HEK293 (cell line): ENCODE measurements at regions not wholly inside any gene's neighbourhood (a gene's known extent, or its start where the extent isn't known, plus 50 kb on each side); places are given as distances from the start of the nearest gene placed in this dataset.

Source experiments
- MZF1 ChIP-seq: fragments of 450-650 bp; formaldehyde crosslinking; IDR thresholded peaks from 2 replicates; pipeline ENCODE4 v1.5.1; 2017; ENCODE audit warnings: missing biosample characterization, missing genetic modification characterization, borderline replicate concordance
- PBX3 ChIP-seq: sonication (generic); formaldehyde crosslinking; IDR thresholded peaks from 2 replicates; pipeline ENCODE4 v1.8.1; 2022; ENCODE audit warnings: mild to moderate bottlenecking, moderate library complexity, missing genetic modification reagents
- ZBTB20 ChIP-seq: fragments of 450-650 bp; formaldehyde crosslinking; IDR thresholded peaks from 2 replicates; pipeline ENCODE4 v1.5.1; 2016; ENCODE audit warnings: missing biosample characterization, missing genetic modification characterization
- ZFP69B ChIP-seq: fragments of 450-650 bp; formaldehyde crosslinking; IDR thresholded peaks from 2 replicates; pipeline ENCODE4 v1.5.1; 2016; ENCODE audit warnings: missing biosample characterization, missing genetic modification characterization
- ZNF211 ChIP-seq: fragments of 450-650 bp; formaldehyde crosslinking; IDR thresholded peaks from 2 replicates; pipeline ENCODE4 v1.5.1; 2016; ENCODE audit warnings: low read depth, missing biosample characterization, missing genetic modification characterization
- ZNF239 ChIP-seq: fragments of 450-650 bp; formaldehyde crosslinking; IDR thresholded peaks from 2 replicates; pipeline ENCODE4 v1.5.1; 2016; ENCODE audit warnings: missing biosample characterization, missing genetic modification characterization
- ZNF24 ChIP-seq: fragments of 450-650 bp; formaldehyde crosslinking; IDR thresholded peaks from 2 replicates; pipeline ENCODE4 v1.5.1; 2016; ENCODE audit warnings: missing biosample characterization, missing genetic modification characterization
- ZNF449 ChIP-seq: fragments of 450-650 bp; formaldehyde crosslinking; IDR thresholded peaks from 2 replicates; pipeline ENCODE4 v1.5.1; 2017; ENCODE audit warnings: missing biosample characterization, mild to moderate bottlenecking, missing genetic modification characterization, moderate library complexity
- ZNF521 ChIP-seq: fragments of 450-650 bp; formaldehyde crosslinking; IDR thresholded peaks from 2 replicates; pipeline ENCODE4 v1.5.1; 2017; ENCODE audit warnings: missing biosample characterization, mild to moderate bottlenecking, missing genetic modification characterization
- ZNF549 ChIP-seq: fragments of 450-650 bp; IDR thresholded peaks from 2 replicates; pipeline ENCODE4 v1.5.1; 2018; ENCODE audit warnings: missing biosample characterization, missing genetic modification characterization, mild to moderate bottlenecking, inconsistent platforms, moderate library complexity
- ZNF639 ChIP-seq: fragments of 450-650 bp; formaldehyde crosslinking; IDR thresholded peaks from 2 replicates; pipeline ENCODE4 v1.5.1; 2016; ENCODE audit warnings: missing biosample characterization, missing genetic modification characterization
- TF ChIP-seq, protein P1 (sequence below): fragments of 450-650 bp; formaldehyde crosslinking; IDR thresholded peaks from 2 replicates; pipeline ENCODE4 v1.5.1; 2016; ENCODE audit warnings: missing biosample characterization, missing genetic modification characterization
- TF ChIP-seq, protein P2 (sequence below): fragments of 450-650 bp; formaldehyde crosslinking; IDR thresholded peaks from 2 replicates; pipeline ENCODE4 v1.5.1; 2016; ENCODE audit warnings: missing biosample characterization, missing genetic modification characterization, borderline replicate concordance

- TF ChIP-seq ZNF239 (tag by site-specific recombination) (no peak), ZNF449 (tag by site-specific recombination) (no peak), ZNF211 (tag by site-specific recombination) (no peak), ZNF549 (no peak), PBX3 (CRISPR knock-in tag) (no peak), ZBTB20 (tag by site-specific recombination) (no peak), ZNF521 (tag by site-specific recombination) (no peak), ZFP69B (no peak), ZNF24 (tag by site-specific recombination) (no peak), ZNF639 (no peak), MZF1 (no peak)
- TF ChIP-seq, protein P1, sequence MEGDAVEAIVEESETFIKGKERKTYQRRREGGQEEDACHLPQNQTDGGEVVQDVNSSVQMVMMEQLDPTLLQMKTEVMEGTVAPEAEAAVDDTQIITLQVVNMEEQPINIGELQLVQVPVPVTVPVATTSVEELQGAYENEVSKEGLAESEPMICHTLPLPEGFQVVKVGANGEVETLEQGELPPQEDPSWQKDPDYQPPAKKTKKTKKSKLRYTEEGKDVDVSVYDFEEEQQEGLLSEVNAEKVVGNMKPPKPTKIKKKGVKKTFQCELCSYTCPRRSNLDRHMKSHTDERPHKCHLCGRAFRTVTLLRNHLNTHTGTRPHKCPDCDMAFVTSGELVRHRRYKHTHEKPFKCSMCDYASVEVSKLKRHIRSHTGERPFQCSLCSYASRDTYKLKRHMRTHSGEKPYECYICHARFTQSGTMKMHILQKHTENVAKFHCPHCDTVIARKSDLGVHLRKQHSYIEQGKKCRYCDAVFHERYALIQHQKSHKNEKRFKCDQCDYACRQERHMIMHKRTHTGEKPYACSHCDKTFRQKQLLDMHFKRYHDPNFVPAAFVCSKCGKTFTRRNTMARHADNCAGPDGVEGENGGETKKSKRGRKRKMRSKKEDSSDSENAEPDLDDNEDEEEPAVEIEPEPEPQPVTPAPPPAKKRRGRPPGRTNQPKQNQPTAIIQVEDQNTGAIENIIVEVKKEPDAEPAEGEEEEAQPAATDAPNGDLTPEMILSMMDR (tag by site-specific recombination): no peak
- TF ChIP-seq, protein P2, sequence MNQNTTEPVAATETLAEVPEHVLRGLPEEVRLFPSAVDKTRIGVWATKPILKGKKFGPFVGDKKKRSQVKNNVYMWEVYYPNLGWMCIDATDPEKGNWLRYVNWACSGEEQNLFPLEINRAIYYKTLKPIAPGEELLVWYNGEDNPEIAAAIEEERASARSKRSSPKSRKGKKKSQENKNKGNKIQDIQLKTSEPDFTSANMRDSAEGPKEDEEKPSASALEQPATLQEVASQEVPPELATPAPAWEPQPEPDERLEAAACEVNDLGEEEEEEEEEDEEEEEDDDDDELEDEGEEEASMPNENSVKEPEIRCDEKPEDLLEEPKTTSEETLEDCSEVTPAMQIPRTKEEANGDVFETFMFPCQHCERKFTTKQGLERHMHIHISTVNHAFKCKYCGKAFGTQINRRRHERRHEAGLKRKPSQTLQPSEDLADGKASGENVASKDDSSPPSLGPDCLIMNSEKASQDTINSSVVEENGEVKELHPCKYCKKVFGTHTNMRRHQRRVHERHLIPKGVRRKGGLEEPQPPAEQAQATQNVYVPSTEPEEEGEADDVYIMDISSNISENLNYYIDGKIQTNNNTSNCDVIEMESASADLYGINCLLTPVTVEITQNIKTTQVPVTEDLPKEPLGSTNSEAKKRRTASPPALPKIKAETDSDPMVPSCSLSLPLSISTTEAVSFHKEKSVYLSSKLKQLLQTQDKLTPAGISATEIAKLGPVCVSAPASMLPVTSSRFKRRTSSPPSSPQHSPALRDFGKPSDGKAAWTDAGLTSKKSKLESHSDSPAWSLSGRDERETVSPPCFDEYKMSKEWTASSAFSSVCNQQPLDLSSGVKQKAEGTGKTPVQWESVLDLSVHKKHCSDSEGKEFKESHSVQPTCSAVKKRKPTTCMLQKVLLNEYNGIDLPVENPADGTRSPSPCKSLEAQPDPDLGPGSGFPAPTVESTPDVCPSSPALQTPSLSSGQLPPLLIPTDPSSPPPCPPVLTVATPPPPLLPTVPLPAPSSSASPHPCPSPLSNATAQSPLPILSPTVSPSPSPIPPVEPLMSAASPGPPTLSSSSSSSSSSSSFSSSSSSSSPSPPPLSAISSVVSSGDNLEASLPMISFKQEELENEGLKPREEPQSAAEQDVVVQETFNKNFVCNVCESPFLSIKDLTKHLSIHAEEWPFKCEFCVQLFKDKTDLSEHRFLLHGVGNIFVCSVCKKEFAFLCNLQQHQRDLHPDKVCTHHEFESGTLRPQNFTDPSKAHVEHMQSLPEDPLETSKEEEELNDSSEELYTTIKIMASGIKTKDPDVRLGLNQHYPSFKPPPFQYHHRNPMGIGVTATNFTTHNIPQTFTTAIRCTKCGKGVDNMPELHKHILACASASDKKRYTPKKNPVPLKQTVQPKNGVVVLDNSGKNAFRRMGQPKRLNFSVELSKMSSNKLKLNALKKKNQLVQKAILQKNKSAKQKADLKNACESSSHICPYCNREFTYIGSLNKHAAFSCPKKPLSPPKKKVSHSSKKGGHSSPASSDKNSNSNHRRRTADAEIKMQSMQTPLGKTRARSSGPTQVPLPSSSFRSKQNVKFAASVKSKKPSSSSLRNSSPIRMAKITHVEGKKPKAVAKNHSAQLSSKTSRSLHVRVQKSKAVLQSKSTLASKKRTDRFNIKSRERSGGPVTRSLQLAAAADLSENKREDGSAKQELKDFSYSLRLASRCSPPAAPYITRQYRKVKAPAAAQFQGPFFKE (tag by site-specific recombination): no peak
Observed at GRCh38 chr9:19510907-19511306, 102.1 kb downstream of the ACER2 start.
